GM18505 (cell line): ENCODE measurements at regions not wholly inside any gene's neighbourhood (a gene's known extent, or its start where the extent isn't known, plus 50 kb on each side); places are given as distances from the start of the nearest gene placed in this dataset.

ENCODE experiments used
- ATAC-seq: cut with Tn5 transposase; IDR thresholded peaks from one replicate; pipeline ENCODE4 v1.9.1; 2021; ENCODE audit not compliant: unreplicated experiment
- POLR2A ChIP-seq: IDR thresholded peaks from 4 replicates; pipeline ENCODE4 v1.6.1; 2011; ENCODE audit warnings: borderline replicate concordance; ENCODE audit not compliant: insufficient read depth, insufficient read length; ENCODE audit errors: extremely low read depth

- no peak for TF ChIP-seq POLR2A
- no peak for ATAC-seq
These were observed 215.6 kb upstream of the CHD6 start for GRCh38 chr20:41833739-41834138.

GRCh38 chr20:41830702-41831101 is 212.5 kb upstream of the CHD6 start:
- no peak for TF ChIP-seq POLR2A
- ATAC-seq = no peak

GRCh38 chr20:41819436-41819835 is 201.3 kb upstream of the CHD6 start:
- no peak for ATAC-seq

GRCh38 chr20:41818991-41819390 is 200.8 kb upstream of the CHD6 start:
- TF ChIP-seq POLR2A = no peak

More at GRCh38 chr20:41819436-41819835, 201.3 kb upstream of the CHD6 start:
- no peak for TF ChIP-seq POLR2A

GRCh38 chr20:41818369-41818768 is 200.2 kb upstream of the CHD6 start:
- no peak for ATAC-seq
- TF ChIP-seq POLR2A = no peak

More at GRCh38 chr20:41818991-41819390, 200.8 kb upstream of the CHD6 start:
- ATAC-seq = no peak

GRCh38 chr20:41811456-41811855 is 193.3 kb upstream of the CHD6 start:
- TF ChIP-seq POLR2A = no peak
- no peak for ATAC-seq

GRCh38 chr20:41800040-41800439 is 181.9 kb upstream of the CHD6 start:
- TF ChIP-seq POLR2A = no peak
- ATAC-seq = no peak

GRCh38 chr20:41798930-41799502 is 180.8 kb upstream of the CHD6 start:
- ATAC-seq = no peak
- no peak for TF ChIP-seq POLR2A

GRCh38 chr20:41786158-41786557 is 168.0 kb upstream of the CHD6 start:
- no peak for TF ChIP-seq POLR2A

GRCh38 chr20:41784209-41784958 is 166.2 kb upstream of the CHD6 start:
- no peak for ATAC-seq

More at GRCh38 chr20:41786158-41786557, 168.0 kb upstream of the CHD6 start:
- no peak for ATAC-seq

GRCh38 chr20:41783423-41784208 is 165.4 kb upstream of the CHD6 start:
- ATAC-seq = no peak
- no peak for TF ChIP-seq POLR2A

More at GRCh38 chr20:41784209-41784958, 166.2 kb upstream of the CHD6 start:
- TF ChIP-seq POLR2A = no peak

GRCh38 chr20:41782730-41783406 is 164.7 kb upstream of the CHD6 start:
- no peak for ATAC-seq
- TF ChIP-seq POLR2A = no peak

- no peak for TF ChIP-seq POLR2A
- ATAC-seq = no peak
These were observed 164.1 kb upstream of the CHD6 start for GRCh38 chr20:41782255-41782654.
